GM12878 (cell line): ENCODE measurements at regions not wholly inside any gene's neighbourhood (a gene's known extent, or its start where the extent isn't known, plus 50 kb on each side); places are given as distances from the start of the nearest gene placed in this dataset.

Experiments used
- ATAC-seq: fragments of 200-7000 bp; cut with Tn5 transposase; 3 replicates; pipeline ENCODE4 v1.9.1; 2020; ENCODE audit warnings: mild to moderate bottlenecking, moderate library complexity
- BruUV-seq: library from RNA; stranded (reverse); fragments of 400-500 nt; replicated peaks from 2 replicates; lab custom pipeline; 2021; lab: Mats Ljungman, UMichigan
- CTCF ChIA-PET: fragments of 300-600 bp; sonication (Branson Sonifier 250); formaldehyde crosslinking; extraction: SDS; loops from one replicate; lab custom pipeline; 2021; ENCODE audit warnings: inconsistent platforms; lab: Yijun Ruan, JAX
- POLR2A ChIA-PET: fragments of 350-600 bp; formaldehyde crosslinking; extraction: SDS; loops from one replicate; lab custom pipeline; 2021; ENCODE audit warnings: inconsistent platforms; lab: Charles Lee
- RAD21 ChIA-PET: fragments of 300-600 bp; sonication (Branson Sonifier 250); formaldehyde crosslinking; loops from one replicate; lab custom pipeline; 2023; ENCODE audit warnings: antibody characterized with exemption; ENCODE audit not compliant: unreplicated experiment; lab: Charles Lee
- SMC1A ChIA-PET: fragments of 300-600 bp; sonication (Branson Sonifier 250); formaldehyde crosslinking; loops from one replicate; lab custom pipeline; 2023; ENCODE audit not compliant: unreplicated experiment, uncharacterized antibody; lab: Charles Lee
- DNase-seq: peaks from one replicate; pipeline ENCODE4 v3.0.0-alpha.2; 2011; ENCODE audit warnings: low read depth, low spot score
- FAIRE-seq: peaks from 3 replicates; lab custom pipeline; 2011; peaks lifted over from hg19 to GRCh38; lab: Jason Lieb, UNC
- H2AFZ ChIP-seq: 2 replicates; pipeline ENCODE4 v1.6.0; 2011; ENCODE audit warnings: low read depth, low read length, control low read depth; ENCODE audit not compliant: control insufficient read depth
- H3K27ac ChIP-seq: 2 replicates; pipeline ENCODE4 v1.5.1; 2011; ENCODE audit warnings: control low read depth; ENCODE audit not compliant: control insufficient read depth, insufficient read depth
- H3K27me3 ChIP-seq, 2 experiments: replicated peaks in 1 of 2; 2 replicates each; pipeline versions ENCODE4 v1.6.0 to v1.6.1; 2011; ENCODE audit warnings: low read length in 1 of 2; ENCODE audit not compliant: control insufficient read depth in 2 of 2, insufficient read depth in 2 of 2
- H3K36me3 ChIP-seq, 2 experiments: 2 replicates each; pipeline ENCODE4 v1.5.1; 2011; ENCODE audit warnings: low read length in 1 of 2; ENCODE audit not compliant: control insufficient read depth in 2 of 2, insufficient read depth in 2 of 2
- H3K4me1 ChIP-seq: 2 replicates; pipeline ENCODE4 v1.6.1; 2011; ENCODE audit warnings: mild to moderate bottlenecking, low read length, moderate library complexity, mixed read lengths; ENCODE audit not compliant: control insufficient read depth, insufficient read depth
- H3K4me2 ChIP-seq: 2 replicates; pipeline ENCODE4 v1.6.0; 2011; ENCODE audit warnings: control low read depth; ENCODE audit not compliant: control insufficient read depth, insufficient read depth
- H3K4me3 ChIP-seq: fragments of 200-600 bp; sonication (generic); 2 replicates; pipeline ENCODE4 v1.5.1; 2016
- H3K79me2 ChIP-seq: 2 replicates; pipeline ENCODE4 v1.6.0; 2011; ENCODE audit warnings: low read length; ENCODE audit not compliant: control insufficient read depth, insufficient read depth
- H3K9ac ChIP-seq: 2 replicates; pipeline ENCODE4 v1.8.0; 2011; ENCODE audit warnings: low read length, control low read depth, mixed read lengths; ENCODE audit not compliant: control insufficient read depth, insufficient read depth
- H3K9me3 ChIP-seq: replicated peaks from 3 replicates; pipeline ENCODE4 v1.5.1; 2011; ENCODE audit warnings: mild to moderate bottlenecking, low read length; ENCODE audit not compliant: control insufficient read depth, insufficient read depth
- H4K20me1 ChIP-seq: 2 replicates; pipeline ENCODE4 v1.6.0; 2011; ENCODE audit not compliant: control insufficient read depth, insufficient read depth
- FOXM1 ChIP-seq: IDR thresholded peaks from 2 replicates; pipeline ENCODE4 v1.6.1; 2012; ENCODE audit warnings: low read depth, mild to moderate bottlenecking, inconsistent platforms, low read length, moderate library complexity
- PAX5 ChIP-seq: IDR thresholded peaks from 2 replicates; pipeline ENCODE4 v1.6.1; 2011; ENCODE audit warnings: low read depth, low read length, borderline replicate concordance
- POLR2AphosphoS2 ChIP-seq: IDR thresholded peaks from 2 replicates; pipeline ENCODE4 v1.6.1; 2011; ENCODE audit warnings: low read depth, mild to moderate bottlenecking, low read length, improper control_type of control experiment, moderate library complexity
- RAD51 ChIP-seq: fragments of 450-650 bp; IDR thresholded peaks from 2 replicates; pipeline ENCODE4 v1.6.1; 2016; ENCODE audit warnings: moderate library complexity, mild to moderate bottlenecking, inconsistent platforms
- RUNX3 ChIP-seq: IDR thresholded peaks from 2 replicates; pipeline ENCODE4 v1.6.1; 2012; ENCODE audit warnings: low read length, inconsistent platforms
- SMC3 ChIP-seq: IDR thresholded peaks from 2 replicates; pipeline ENCODE4 v1.6.1; 2011; ENCODE audit warnings: low read length, improper control_type of control experiment, borderline replicate concordance
- ZNF274 ChIP-seq: IDR thresholded peaks from one replicate; pipeline ENCODE4 v1.8.0; 2011; ENCODE audit not compliant: insufficient read length, insufficient read depth
- WGBS: methylation state at CpG from one replicate; pipeline ENCODE4 v1.1.6; 2016; ENCODE audit warnings: low lambda C conversion rate; ENCODE audit not compliant: insufficient replicate concordance, insufficient coverage; ENCODE audit errors: missing lambda C conversion rate; 5-methylcytosine and 5-hydroxymethylcytosine counted together
- in situ Hi-C: fragments of 300-500 bp; cut with MboI; formaldehyde crosslinking; loops from 9 replicates; pipeline ENCODE4 v1.14.3; 2018; ENCODE audit warnings: mixed read lengths
- intact Hi-C: fragments of 100-400 bp; cut with micrococcal nuclease; formaldehyde crosslinking; loops from one replicate; pipeline ENCODE4 v1.14.2; 2022; ENCODE audit not compliant: unreplicated experiment
- TF ChIP-seq, protein P1 (sequence below): fragments of 450-650 bp; IDR thresholded peaks from 2 replicates; pipeline ENCODE4 v1.6.1; 2014; ENCODE audit warnings: mild to moderate bottlenecking
- TF ChIP-seq, protein P2 (sequence below): IDR thresholded peaks from 2 replicates; pipeline ENCODE4 v1.6.1; 2011; ENCODE audit warnings: low read depth, mild to moderate bottlenecking, low read length, moderate library complexity, borderline replicate concordance; ENCODE audit errors: extremely low read depth
- TF ChIP-seq, protein P3 (sequence below): fragments of 450-650 bp; IDR thresholded peaks from 2 replicates; pipeline ENCODE4 v1.6.1; 2017; ENCODE audit warnings: antibody characterized with exemption, mild to moderate bottlenecking, moderate library complexity
- TF ChIP-seq, protein P4 (sequence below): IDR thresholded peaks from 2 replicates; pipeline ENCODE4 v1.6.1; 2012; ENCODE audit warnings: low read depth, low read length, improper control_type of control experiment
- TF ChIP-seq, protein P5 (sequence below): fragments of 450-650 bp; formaldehyde crosslinking; IDR thresholded peaks from 2 replicates; pipeline ENCODE4 v1.4.0; 2020; ENCODE audit warnings: mild to moderate bottlenecking, moderate library complexity
- TF ChIP-seq, protein P6 (sequence below): fragments of 450-650 bp; IDR thresholded peaks from 2 replicates; pipeline ENCODE4 v1.6.1; 2018; ENCODE audit warnings: borderline replicate concordance, mild to moderate bottlenecking; ENCODE audit not compliant: partially characterized antibody

DNA sequence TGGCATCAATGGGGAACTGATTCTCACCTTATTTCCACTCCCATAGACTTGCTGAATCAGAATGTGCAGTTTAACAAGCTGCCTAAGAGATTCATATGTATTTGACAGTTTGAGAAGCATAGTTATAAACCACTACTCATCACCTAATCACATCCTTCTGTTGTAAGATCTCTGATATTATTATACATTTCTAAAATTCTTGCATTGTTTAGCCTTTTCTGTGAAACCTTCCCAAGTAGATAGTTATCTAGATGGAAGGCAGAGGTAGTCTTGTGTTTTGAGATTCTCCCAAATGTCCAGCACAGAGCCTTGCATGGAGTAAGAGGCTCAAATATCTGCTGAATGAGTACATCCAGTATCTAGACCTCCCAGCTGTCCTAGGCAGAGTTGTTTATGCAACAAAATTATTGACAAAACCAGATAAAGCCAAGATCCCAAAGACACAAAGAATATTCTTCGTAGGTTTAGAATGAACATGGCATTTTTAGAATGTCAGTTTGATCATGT, 227.3 kb downstream of the KDR start:
- intact Hi-C loops (no loop called here), in situ Hi-C loops (no loop called here)
- Histone ChIP-seq H3K79me2 (no peaks in the 10 kb centered on the region), H3K9me3 (no peaks in the 10 kb centered on the region), H3K27me3 (no peaks in the 10 kb centered on the region), H3K27ac (no peak overlapping the region), H3K36me3 (no peaks in the 10 kb centered on the region), H4K20me1 (no peaks in the 10 kb centered on the region), H3K9ac (no peak overlapping the region), H2AFZ (no peak overlapping the region), H3K4me2 (no peak overlapping the region), H3K4me3 (no peak overlapping the region), H3K4me1 (no peaks in the 10 kb centered on the region)
- 0% methylated on average over 1 of the region's 1 CpG for WGBS
- SMC1A ChIA-PET, result no interaction called here
- POLR2A ChIA-PET, result no interaction called here
- no peak for FAIRE-seq
- RAD21 ChIA-PET, result no interaction called here
- no peak for DNase-seq
- CTCF ChIA-PET, result no interaction called here
- BruUV-seq, result no TSS peak
- no peak for ATAC-seq
- TF ChIP-seq SMC3 (no peak), FOXM1 (no peak), RAD51 (no peak), ZNF274 (no peak), PAX5 (no peak), POLR2AphosphoS2 (no peak), RUNX3 (no peak)
- TF ChIP-seq, protein P1, sequence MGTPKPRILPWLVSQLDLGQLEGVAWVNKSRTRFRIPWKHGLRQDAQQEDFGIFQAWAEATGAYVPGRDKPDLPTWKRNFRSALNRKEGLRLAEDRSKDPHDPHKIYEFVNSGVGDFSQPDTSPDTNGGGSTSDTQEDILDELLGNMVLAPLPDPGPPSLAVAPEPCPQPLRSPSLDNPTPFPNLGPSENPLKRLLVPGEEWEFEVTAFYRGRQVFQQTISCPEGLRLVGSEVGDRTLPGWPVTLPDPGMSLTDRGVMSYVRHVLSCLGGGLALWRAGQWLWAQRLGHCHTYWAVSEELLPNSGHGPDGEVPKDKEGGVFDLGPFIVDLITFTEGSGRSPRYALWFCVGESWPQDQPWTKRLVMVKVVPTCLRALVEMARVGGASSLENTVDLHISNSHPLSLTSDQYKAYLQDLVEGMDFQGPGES, result no peak
- TF ChIP-seq, protein P2, sequence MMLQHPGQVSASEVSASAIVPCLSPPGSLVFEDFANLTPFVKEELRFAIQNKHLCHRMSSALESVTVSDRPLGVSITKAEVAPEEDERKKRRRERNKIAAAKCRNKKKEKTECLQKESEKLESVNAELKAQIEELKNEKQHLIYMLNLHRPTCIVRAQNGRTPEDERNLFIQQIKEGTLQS, result no peak
- TF ChIP-seq, protein P3, sequence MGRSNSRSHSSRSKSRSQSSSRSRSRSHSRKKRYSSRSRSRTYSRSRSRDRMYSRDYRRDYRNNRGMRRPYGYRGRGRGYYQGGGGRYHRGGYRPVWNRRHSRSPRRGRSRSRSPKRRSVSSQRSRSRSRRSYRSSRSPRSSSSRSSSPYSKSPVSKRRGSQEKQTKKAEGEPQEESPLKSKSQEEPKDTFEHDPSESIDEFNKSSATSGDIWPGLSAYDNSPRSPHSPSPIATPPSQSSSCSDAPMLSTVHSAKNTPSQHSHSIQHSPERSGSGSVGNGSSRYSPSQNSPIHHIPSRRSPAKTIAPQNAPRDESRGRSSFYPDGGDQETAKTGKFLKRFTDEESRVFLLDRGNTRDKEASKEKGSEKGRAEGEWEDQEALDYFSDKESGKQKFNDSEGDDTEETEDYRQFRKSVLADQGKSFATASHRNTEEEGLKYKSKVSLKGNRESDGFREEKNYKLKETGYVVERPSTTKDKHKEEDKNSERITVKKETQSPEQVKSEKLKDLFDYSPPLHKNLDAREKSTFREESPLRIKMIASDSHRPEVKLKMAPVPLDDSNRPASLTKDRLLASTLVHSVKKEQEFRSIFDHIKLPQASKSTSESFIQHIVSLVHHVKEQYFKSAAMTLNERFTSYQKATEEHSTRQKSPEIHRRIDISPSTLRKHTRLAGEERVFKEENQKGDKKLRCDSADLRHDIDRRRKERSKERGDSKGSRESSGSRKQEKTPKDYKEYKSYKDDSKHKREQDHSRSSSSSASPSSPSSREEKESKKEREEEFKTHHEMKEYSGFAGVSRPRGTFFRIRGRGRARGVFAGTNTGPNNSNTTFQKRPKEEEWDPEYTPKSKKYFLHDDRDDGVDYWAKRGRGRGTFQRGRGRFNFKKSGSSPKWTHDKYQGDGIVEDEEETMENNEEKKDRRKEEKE, result no peak
- TF ChIP-seq, protein P4, sequence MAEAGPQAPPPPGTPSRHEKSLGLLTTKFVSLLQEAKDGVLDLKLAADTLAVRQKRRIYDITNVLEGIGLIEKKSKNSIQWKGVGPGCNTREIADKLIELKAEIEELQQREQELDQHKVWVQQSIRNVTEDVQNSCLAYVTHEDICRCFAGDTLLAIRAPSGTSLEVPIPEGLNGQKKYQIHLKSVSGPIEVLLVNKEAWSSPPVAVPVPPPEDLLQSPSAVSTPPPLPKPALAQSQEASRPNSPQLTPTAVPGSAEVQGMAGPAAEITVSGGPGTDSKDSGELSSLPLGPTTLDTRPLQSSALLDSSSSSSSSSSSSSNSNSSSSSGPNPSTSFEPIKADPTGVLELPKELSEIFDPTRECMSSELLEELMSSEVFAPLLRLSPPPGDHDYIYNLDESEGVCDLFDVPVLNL, result no peak
- TF ChIP-seq, protein P5, sequence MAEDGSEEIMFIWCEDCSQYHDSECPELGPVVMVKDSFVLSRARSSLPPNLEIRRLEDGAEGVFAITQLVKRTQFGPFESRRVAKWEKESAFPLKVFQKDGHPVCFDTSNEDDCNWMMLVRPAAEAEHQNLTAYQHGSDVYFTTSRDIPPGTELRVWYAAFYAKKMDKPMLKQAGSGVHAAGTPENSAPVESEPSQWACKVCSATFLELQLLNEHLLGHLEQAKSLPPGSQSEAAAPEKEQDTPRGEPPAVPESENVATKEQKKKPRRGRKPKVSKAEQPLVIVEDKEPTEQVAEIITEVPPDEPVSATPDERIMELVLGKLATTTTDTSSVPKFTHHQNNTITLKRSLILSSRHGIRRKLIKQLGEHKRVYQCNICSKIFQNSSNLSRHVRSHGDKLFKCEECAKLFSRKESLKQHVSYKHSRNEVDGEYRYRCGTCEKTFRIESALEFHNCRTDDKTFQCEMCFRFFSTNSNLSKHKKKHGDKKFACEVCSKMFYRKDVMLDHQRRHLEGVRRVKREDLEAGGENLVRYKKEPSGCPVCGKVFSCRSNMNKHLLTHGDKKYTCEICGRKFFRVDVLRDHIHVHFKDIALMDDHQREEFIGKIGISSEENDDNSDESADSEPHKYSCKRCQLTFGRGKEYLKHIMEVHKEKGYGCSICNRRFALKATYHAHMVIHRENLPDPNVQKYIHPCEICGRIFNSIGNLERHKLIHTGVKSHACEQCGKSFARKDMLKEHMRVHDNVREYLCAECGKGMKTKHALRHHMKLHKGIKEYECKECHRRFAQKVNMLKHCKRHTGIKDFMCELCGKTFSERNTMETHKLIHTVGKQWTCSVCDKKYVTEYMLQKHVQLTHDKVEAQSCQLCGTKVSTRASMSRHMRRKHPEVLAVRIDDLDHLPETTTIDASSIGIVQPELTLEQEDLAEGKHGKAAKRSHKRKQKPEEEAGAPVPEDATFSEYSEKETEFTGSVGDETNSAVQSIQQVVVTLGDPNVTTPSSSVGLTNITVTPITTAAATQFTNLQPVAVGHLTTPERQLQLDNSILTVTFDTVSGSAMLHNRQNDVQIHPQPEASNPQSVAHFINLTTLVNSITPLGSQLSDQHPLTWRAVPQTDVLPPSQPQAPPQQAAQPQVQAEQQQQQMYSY, result no peak
- TF ChIP-seq, protein P6, sequence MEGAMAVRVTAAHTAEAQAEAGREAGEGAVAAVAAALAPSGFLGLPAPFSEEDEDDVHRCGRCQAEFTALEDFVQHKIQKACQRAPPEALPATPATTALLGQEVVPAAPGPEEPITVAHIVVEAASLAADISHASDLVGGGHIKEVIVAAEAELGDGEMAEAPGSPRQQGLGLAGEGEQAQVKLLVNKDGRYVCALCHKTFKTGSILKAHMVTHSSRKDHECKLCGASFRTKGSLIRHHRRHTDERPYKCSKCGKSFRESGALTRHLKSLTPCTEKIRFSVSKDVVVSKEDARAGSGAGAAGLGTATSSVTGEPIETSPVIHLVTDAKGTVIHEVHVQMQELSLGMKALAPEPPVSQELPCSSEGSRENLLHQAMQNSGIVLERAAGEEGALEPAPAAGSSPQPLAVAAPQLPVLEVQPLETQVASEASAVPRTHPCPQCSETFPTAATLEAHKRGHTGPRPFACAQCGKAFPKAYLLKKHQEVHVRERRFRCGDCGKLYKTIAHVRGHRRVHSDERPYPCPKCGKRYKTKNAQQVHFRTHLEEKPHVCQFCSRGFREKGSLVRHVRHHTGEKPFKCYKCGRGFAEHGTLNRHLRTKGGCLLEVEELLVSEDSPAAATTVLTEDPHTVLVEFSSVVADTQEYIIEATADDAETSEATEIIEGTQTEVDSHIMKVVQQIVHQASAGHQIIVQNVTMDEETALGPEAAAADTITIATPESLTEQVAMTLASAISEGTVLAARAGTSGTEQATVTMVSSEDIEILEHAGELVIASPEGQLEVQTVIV, result no peak
